HG02588 (cell line): ENCODE measurements at regions not wholly inside any gene's neighbourhood (a gene's known extent, or its start where the extent isn't known, plus 50 kb on each side); places are given as distances from the start of the nearest gene placed in this dataset.
"Not testable (repeated sequence)": the region's sequence is repeated elsewhere in the genome, so short reads cannot be mapped to it uniquely, and the experiment has no call there.

Experiments
- ATAC-seq: cut with Tn5 transposase; IDR thresholded peaks from one replicate; pipeline ENCODE4 v1.9.1; 2021; ENCODE audit warnings: mild to moderate bottlenecking, moderate library complexity; ENCODE audit not compliant: unreplicated experiment

- no peak for ATAC-seq
Observed at GRCh38 chr18:1267021-1267420, 362.4 kb downstream of the ADCYAP1 start.

- ATAC-seq = no peak
Observed at GRCh38 chr18:1270081-1270480, 365.4 kb downstream of the ADCYAP1 start.

GRCh38 chr18:1273469-1273868, 368.8 kb downstream of the ADCYAP1 start:
- no peak for ATAC-seq

- ATAC-seq = no peak
Observed at GRCh38 chr18:1292167-1292566, 387.5 kb downstream of the ADCYAP1 start.

GRCh38 chr18:1294229-1294628, 389.6 kb downstream of the ADCYAP1 start:
- ATAC-seq = no peak

GRCh38 chr18:1296237-1296636, 391.6 kb downstream of the ADCYAP1 start:
- ATAC-seq = no peak

- no peak for ATAC-seq
Observed at GRCh38 chr18:1302861-1303260, 398.2 kb downstream of the ADCYAP1 start.

- no peak for ATAC-seq
Observed at GRCh38 chr18:1304392-1304992, 399.8 kb downstream of the ADCYAP1 start.

- no peak for ATAC-seq
Observed at GRCh38 chr18:1306641-1307040, 402.0 kb downstream of the ADCYAP1 start.

GRCh38 chr18:1308686-1309085, 404.0 kb downstream of the ADCYAP1 start:
- ATAC-seq = no peak

GRCh38 chr18:1311376-1311775, 406.7 kb downstream of the ADCYAP1 start:
- no peak for ATAC-seq

GRCh38 chr18:1335345-1335744, 430.7 kb downstream of the ADCYAP1 start:
- not testable (repeated sequence) for ATAC-seq

GRCh38 chr18:1350931-1351450, 446.3 kb downstream of the ADCYAP1 start:
- no peak for ATAC-seq

GRCh38 chr18:1353025-1353424, 448.4 kb downstream of the ADCYAP1 start:
- no peak for ATAC-seq

- ATAC-seq = no peak
Observed at GRCh38 chr18:1357724-1358123, 453.1 kb downstream of the ADCYAP1 start.

- ATAC-seq = no peak
Observed at GRCh38 chr18:1361936-1362335, 457.3 kb downstream of the ADCYAP1 start.

GRCh38 chr18:1370552-1370951, 465.9 kb downstream of the ADCYAP1 start:
- ATAC-seq = no peak

GRCh38 chr18:1371724-1372123, 467.1 kb downstream of the ADCYAP1 start:
- ATAC-seq = no peak

- ATAC-seq = no peak
Observed at GRCh38 chr18:1383465-1383864, 478.8 kb downstream of the ADCYAP1 start.

GRCh38 chr18:1388468-1388867, 483.8 kb downstream of the ADCYAP1 start:
- not testable (repeated sequence) for ATAC-seq

- ATAC-seq = no peak
Observed at GRCh38 chr18:1392046-1392445, 487.4 kb downstream of the ADCYAP1 start.

GRCh38 chr18:1392865-1393734, 488.4 kb downstream of the ADCYAP1 start:
- ATAC-seq = no peak
